ENCODE measurements at regions not wholly inside any gene's neighbourhood (a gene's known extent, or its start where the extent isn't known, plus 50 kb on each side); places are given as distances from the start of the nearest gene placed in this dataset.

DNA sequence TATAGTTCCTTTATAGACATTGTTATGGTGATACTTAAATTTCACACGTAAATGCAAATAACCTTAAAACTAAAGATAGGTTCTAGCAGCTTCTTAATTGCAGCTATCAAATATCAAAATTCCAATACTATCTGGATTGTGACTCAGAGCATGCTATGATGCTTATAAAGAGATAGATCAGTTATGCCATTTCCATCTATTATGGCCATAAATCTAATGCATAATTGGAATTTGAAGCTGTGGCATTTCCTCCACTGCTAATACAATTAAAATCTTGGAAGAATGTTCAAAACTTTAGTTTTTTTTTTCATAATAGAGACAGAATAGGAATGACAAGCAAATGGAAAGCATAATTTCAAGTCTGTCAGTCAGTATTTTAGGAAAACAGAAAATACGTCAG, 220.8 kb upstream of the GALNT5 start:
- no peaks in the 10 kb centered on the region for H3K36me3 ChIP-seq (ENCODE audit: insufficient read depth, low read length)
- no peaks in the 10 kb centered on the region for H4K20me1 ChIP-seq (ENCODE audit: insufficient read depth)
- H3K9ac ChIP-seq (ENCODE audit: low read length) = no peak overlapping the region
- no peak overlapping the region for H3K27ac ChIP-seq (ENCODE audit: low read length)
- no peaks in the 10 kb centered on the region for H3F3A ChIP-seq (ENCODE audit: insufficient read depth, low read length, poor library complexity, severe bottlenecking)
- H3K4me2 ChIP-seq (ENCODE audit: low read length) = no peak overlapping the region
- H2AFZ ChIP-seq (ENCODE audit: low read depth, low read length) = no peak overlapping the region
- H3K9me2 ChIP-seq (ENCODE audit: insufficient read depth, low read length) = no peaks in the 10 kb centered on the region
- no peak for TF ChIP-seq POLR2AphosphoS5 (IDR thresholded peaks at IDR 0.05)
- TF ChIP-seq, protein P1, sequence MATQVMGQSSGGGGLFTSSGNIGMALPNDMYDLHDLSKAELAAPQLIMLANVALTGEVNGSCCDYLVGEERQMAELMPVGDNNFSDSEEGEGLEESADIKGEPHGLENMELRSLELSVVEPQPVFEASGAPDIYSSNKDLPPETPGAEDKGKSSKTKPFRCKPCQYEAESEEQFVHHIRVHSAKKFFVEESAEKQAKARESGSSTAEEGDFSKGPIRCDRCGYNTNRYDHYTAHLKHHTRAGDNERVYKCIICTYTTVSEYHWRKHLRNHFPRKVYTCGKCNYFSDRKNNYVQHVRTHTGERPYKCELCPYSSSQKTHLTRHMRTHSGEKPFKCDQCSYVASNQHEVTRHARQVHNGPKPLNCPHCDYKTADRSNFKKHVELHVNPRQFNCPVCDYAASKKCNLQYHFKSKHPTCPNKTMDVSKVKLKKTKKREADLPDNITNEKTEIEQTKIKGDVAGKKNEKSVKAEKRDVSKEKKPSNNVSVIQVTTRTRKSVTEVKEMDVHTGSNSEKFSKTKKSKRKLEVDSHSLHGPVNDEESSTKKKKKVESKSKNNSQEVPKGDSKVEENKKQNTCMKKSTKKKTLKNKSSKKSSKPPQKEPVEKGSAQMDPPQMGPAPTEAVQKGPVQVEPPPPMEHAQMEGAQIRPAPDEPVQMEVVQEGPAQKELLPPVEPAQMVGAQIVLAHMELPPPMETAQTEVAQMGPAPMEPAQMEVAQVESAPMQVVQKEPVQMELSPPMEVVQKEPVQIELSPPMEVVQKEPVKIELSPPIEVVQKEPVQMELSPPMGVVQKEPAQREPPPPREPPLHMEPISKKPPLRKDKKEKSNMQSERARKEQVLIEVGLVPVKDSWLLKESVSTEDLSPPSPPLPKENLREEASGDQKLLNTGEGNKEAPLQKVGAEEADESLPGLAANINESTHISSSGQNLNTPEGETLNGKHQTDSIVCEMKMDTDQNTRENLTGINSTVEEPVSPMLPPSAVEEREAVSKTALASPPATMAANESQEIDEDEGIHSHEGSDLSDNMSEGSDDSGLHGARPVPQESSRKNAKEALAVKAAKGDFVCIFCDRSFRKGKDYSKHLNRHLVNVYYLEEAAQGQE (IDR thresholded peaks at IDR 0.05; ENCODE audit: borderline replicate concordance) = no peak
- no peak for TF ChIP-seq RAD21 (conservative IDR thresholded peaks at IDR 0.05)
- TF ChIP-seq TAF1 (IDR thresholded peaks at IDR 0.05; ENCODE audit: low read depth) = no peak
- no peak for TF ChIP-seq SMC3 (conservative IDR thresholded peaks at IDR 0.05; ENCODE audit: poor library complexity)
- no peak for TF ChIP-seq EZH2 (IDR thresholded peaks at IDR 0.05; ENCODE audit: borderline replicate concordance, insufficient read depth, low read length, poor library complexity, severe bottlenecking)
- TF ChIP-seq MXI1 (conservative IDR thresholded peaks at IDR 0.05; ENCODE audit: poor library complexity, severe bottlenecking) = no peak
- TF ChIP-seq EP300 (conservative IDR thresholded peaks at IDR 0.05; ENCODE audit: poor library complexity, severe bottlenecking) = no peak
- TF ChIP-seq, protein P2, sequence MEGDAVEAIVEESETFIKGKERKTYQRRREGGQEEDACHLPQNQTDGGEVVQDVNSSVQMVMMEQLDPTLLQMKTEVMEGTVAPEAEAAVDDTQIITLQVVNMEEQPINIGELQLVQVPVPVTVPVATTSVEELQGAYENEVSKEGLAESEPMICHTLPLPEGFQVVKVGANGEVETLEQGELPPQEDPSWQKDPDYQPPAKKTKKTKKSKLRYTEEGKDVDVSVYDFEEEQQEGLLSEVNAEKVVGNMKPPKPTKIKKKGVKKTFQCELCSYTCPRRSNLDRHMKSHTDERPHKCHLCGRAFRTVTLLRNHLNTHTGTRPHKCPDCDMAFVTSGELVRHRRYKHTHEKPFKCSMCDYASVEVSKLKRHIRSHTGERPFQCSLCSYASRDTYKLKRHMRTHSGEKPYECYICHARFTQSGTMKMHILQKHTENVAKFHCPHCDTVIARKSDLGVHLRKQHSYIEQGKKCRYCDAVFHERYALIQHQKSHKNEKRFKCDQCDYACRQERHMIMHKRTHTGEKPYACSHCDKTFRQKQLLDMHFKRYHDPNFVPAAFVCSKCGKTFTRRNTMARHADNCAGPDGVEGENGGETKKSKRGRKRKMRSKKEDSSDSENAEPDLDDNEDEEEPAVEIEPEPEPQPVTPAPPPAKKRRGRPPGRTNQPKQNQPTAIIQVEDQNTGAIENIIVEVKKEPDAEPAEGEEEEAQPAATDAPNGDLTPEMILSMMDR (IDR thresholded peaks at IDR 0.05; ENCODE audit: poor library complexity, severe bottlenecking) = no peak
- no peaks in the 10 kb centered on the region for H3K79me2 ChIP-seq (replicated peaks; ENCODE audit: insufficient read depth, low read length)
- H3K27me3 ChIP-seq (ENCODE audit: insufficient read depth, low read depth, low read length) = no peaks in the 10 kb centered on the region
- H3K4me3 ChIP-seq (ENCODE audit: low read length) = no peak overlapping the region
- H3K9me3 ChIP-seq (ENCODE audit: low read length) = no peaks in the 10 kb centered on the region

DNA sequence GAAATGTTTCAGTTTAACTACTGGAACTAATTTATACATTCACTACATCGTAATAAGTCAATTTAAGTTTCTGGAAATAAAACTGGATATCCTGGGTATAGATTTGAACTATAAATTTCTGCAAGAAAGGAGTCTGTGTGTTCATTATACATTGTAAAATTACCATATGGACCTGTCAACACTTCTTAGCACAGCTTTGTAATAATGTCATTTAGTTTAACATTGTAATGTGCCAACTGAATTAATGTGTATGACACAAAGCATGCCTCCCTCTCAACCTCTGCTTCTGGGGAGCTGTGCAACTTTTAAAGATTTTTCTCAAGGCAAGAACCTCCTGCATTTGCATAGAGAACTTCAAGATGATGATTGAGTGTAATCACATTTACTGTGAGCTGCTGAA, 213.7 kb upstream of the GALNT5 start:
- no peak overlapping the region for H3K4me2 ChIP-seq (ENCODE audit: low read length)
- H3K27me3 ChIP-seq (ENCODE audit: insufficient read depth, low read depth, low read length) = no peaks in the 10 kb centered on the region
- H3F3A ChIP-seq (ENCODE audit: insufficient read depth, low read length, poor library complexity, severe bottlenecking) = no peaks in the 10 kb centered on the region
- TF ChIP-seq, protein P1 (IDR thresholded peaks at IDR 0.05; ENCODE audit: borderline replicate concordance) = no peak
- TF ChIP-seq EP300 (conservative IDR thresholded peaks at IDR 0.05; ENCODE audit: poor library complexity, severe bottlenecking) (no peak), EZH2 (IDR thresholded peaks at IDR 0.05; ENCODE audit: borderline replicate concordance, insufficient read depth, low read length, poor library complexity, severe bottlenecking) (no peak), MXI1 (conservative IDR thresholded peaks at IDR 0.05; ENCODE audit: poor library complexity, severe bottlenecking) (no peak), RAD21 (conservative IDR thresholded peaks at IDR 0.05) (no peak), POLR2AphosphoS5 (IDR thresholded peaks at IDR 0.05) (no peak), SMC3 (conservative IDR thresholded peaks at IDR 0.05; ENCODE audit: poor library complexity) (no peak)
- TF ChIP-seq, protein P2 (IDR thresholded peaks at IDR 0.05; ENCODE audit: poor library complexity, severe bottlenecking) = no peak
- no peaks in the 10 kb centered on the region for H4K20me1 ChIP-seq (ENCODE audit: insufficient read depth)
- no peak overlapping the region for H3K4me3 ChIP-seq (ENCODE audit: low read length)
- no peaks in the 10 kb centered on the region for H3K9me2 ChIP-seq (ENCODE audit: insufficient read depth, low read length)
- no peak overlapping the region for H2AFZ ChIP-seq (ENCODE audit: low read depth, low read length)
- H3K27ac ChIP-seq (ENCODE audit: low read length) = no peak overlapping the region
- H3K79me2 ChIP-seq (replicated peaks; ENCODE audit: insufficient read depth, low read length) = no peaks in the 10 kb centered on the region
- no peaks in the 10 kb centered on the region for H3K9me3 ChIP-seq (ENCODE audit: low read length)
- H3K36me3 ChIP-seq (ENCODE audit: insufficient read depth, low read length) = no peaks in the 10 kb centered on the region
- no peak overlapping the region for H3K9ac ChIP-seq (ENCODE audit: low read length)
